ENCODE measurements at regions not wholly inside any gene's neighbourhood (a gene's known extent, or its start where the extent isn't known, plus 50 kb on each side); places are given as distances from the start of the nearest gene placed in this dataset.

DNA sequence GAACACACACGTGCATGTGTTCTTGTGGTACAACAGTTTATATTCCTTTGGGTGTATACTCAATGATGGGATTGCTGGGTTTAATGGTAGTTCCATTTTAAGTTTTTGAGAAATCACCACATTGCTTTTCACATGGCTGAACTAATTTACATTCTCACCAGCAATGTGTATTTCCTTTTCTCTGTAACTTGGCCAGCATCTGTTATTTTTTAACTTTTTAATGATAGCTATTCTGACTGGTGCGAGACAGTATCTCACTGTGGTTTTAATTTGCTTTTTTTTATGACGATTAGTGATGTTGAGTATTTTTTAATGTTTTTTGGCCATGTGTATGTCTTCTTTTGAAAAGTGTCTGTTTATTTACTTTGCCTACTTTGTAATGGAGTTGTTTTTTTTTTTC lies 256.6 kb downstream of the ZWINT start:
- TF ChIP-seq, protein P1, sequence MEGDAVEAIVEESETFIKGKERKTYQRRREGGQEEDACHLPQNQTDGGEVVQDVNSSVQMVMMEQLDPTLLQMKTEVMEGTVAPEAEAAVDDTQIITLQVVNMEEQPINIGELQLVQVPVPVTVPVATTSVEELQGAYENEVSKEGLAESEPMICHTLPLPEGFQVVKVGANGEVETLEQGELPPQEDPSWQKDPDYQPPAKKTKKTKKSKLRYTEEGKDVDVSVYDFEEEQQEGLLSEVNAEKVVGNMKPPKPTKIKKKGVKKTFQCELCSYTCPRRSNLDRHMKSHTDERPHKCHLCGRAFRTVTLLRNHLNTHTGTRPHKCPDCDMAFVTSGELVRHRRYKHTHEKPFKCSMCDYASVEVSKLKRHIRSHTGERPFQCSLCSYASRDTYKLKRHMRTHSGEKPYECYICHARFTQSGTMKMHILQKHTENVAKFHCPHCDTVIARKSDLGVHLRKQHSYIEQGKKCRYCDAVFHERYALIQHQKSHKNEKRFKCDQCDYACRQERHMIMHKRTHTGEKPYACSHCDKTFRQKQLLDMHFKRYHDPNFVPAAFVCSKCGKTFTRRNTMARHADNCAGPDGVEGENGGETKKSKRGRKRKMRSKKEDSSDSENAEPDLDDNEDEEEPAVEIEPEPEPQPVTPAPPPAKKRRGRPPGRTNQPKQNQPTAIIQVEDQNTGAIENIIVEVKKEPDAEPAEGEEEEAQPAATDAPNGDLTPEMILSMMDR (IDR thresholded peaks at IDR 0.05): no peak
- no peak for TF ChIP-seq EZH2phosphoT487 (IDR thresholded peaks at IDR 0.05)

Data from neural progenitor cell (in vitro differentiated cells).